ENCODE measurements at regions not wholly inside any gene's neighbourhood (a gene's known extent, or its start where the extent isn't known, plus 50 kb on each side); places are given as distances from the start of the nearest gene placed in this dataset.

DNA sequence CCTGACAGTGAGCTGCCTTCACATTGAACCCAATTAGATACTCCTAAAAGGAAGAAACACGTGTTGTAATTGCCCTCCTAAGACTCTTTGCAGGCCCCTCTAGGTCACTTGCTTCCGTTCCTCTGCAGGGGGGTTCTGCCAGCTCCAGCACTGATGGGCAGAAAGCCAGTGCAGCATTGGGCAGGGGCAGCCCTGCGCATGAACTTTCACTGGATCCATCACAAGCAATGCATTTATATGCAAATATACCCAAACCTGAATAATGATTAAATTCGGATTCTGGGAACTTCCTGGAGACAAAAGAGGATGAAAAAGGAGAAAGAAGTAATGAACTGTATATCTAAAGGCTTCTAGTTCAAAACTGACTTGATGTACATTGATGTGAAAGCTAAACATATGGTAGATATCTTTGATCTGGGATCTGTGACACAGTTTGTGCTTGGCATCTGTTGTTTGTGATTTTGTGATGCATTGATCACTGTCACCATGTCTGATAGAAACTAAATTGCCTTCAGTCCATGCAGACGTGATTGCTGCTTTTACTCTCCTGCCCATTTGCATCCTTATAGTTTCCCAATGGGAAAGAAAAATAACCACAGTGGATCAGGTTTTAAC, 313.4 kb downstream of the DEPDC1B start:
- TF ChIP-seq POLR2A (IDR thresholded peaks at IDR 0.05) (no peak), EP300 (IDR thresholded peaks at IDR 0.05) (no peak)
- TF ChIP-seq, protein P1, sequence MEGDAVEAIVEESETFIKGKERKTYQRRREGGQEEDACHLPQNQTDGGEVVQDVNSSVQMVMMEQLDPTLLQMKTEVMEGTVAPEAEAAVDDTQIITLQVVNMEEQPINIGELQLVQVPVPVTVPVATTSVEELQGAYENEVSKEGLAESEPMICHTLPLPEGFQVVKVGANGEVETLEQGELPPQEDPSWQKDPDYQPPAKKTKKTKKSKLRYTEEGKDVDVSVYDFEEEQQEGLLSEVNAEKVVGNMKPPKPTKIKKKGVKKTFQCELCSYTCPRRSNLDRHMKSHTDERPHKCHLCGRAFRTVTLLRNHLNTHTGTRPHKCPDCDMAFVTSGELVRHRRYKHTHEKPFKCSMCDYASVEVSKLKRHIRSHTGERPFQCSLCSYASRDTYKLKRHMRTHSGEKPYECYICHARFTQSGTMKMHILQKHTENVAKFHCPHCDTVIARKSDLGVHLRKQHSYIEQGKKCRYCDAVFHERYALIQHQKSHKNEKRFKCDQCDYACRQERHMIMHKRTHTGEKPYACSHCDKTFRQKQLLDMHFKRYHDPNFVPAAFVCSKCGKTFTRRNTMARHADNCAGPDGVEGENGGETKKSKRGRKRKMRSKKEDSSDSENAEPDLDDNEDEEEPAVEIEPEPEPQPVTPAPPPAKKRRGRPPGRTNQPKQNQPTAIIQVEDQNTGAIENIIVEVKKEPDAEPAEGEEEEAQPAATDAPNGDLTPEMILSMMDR (IDR thresholded peaks at IDR 0.05) = no peak
